HG03095 (cell line): ENCODE measurements at regions not wholly inside any gene's neighbourhood (a gene's known extent, or its start where the extent isn't known, plus 50 kb on each side); places are given as distances from the start of the nearest gene placed in this dataset.

ENCODE experiments used
- ATAC-seq: cut with Tn5 transposase; IDR thresholded peaks from one replicate; pipeline ENCODE4 v1.9.1; 2021; ENCODE audit warnings: moderate library complexity; ENCODE audit not compliant: unreplicated experiment

- ATAC-seq = no peak
Measured at GRCh38 chr7:15938115-15938514, 251.6 kb upstream of the MEOX2 start.

DNA sequence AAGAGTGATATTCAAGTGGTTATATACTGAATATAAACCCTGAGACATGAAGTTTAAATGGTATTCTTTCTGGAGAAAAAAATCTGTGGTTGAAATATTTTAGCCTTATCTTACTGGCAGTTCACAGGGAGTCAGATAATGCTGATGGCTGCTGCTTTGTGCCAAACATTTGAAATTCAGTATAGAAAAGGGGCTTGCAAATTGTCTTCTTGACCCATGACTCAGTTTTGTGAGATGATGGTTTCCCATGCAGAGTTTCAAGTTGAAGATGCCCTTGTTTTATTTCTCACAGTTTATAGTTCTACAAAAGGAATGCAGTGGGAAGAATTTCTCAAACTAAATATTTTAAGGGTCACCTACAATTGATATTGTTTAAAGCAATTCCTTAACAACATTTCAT lies 251.1 kb upstream of the MEOX2 start:
- no peak for ATAC-seq

DNA sequence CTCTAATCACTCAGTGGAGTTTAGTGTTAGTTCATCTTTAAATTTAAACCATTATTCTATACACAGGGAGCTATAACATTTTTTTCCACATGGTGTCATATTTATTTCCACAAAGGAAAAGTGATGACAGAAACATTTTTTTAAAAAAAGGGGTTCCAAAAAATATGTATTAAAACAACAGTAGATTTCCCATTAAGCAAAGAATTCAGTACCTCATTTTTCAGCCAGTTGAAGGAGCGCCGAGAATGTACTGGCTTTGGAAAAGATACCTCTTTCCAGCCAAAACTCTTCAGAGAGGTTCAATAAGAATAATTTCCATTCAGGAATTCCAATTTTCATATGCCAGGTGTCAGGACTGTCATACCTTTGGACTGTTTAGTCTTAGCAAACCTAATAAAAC lies 250.5 kb upstream of the MEOX2 start:
- ATAC-seq = no peak

DNA sequence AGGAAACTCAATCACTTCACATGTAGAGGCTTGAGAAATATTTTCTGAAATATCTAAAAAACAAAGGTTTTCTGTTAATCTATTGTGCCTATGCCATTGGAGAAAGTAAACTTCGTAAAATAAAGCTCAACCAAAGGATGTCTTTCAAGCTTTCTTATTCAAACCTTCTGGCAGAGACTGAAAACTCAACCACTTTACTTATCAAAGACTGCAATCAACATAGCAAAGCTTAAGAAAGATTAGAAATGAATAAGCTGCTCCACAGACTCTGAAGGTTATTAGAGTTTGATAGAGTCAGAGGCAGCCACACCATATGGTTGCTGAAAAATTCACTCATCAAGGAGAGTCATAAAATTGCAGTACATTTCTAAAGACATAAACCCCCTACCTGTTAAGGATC lies 245.8 kb upstream of the MEOX2 start:
- ATAC-seq = no peak

- ATAC-seq = no peak
Measured at GRCh38 chr7:15929411-15929810, 242.9 kb upstream of the MEOX2 start.

DNA sequence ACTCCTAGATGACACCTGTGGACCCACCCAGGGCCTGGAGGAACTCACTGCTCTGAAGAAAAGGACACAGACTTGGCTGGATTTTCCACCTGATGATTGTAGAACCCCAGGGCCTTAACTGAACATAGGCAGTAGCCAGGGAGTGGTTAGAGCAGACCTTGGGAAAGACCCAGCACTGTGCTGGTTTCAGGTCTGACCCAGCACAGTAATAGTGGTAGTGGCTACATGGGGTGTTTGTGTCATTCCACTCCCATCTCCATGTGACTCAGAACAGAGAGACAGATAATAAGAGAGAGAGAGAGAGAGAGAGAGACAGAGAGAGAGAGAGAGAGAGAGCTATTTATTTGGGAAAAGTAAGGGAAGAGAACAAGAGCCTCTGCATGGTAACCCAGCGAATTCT lies 239.1 kb upstream of the MEOX2 start:
- ATAC-seq = no peak

DNA sequence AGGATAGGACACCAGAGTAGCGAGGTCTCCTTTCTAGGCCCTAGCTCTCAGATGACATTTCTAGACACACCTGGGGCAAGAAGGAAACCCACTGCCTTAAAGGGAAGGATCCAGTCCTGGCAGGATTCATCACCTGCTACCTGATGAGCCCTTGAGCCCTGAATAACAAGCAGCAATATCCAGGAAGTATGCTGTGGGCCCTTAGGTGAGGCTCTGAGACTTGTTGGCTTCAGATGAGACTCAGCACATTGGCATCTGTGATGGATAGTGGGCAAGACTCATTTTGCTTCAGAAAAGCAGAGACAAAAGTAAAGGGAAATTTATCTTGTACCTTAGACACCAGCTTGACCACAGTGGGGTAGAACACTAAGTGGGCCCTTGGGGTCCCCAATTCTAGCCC lies 238.4 kb upstream of the MEOX2 start:
- ATAC-seq = no peak

GRCh38 chr7:15922002-15922401 lies 235.5 kb upstream of the MEOX2 start:
- no peak for ATAC-seq

DNA sequence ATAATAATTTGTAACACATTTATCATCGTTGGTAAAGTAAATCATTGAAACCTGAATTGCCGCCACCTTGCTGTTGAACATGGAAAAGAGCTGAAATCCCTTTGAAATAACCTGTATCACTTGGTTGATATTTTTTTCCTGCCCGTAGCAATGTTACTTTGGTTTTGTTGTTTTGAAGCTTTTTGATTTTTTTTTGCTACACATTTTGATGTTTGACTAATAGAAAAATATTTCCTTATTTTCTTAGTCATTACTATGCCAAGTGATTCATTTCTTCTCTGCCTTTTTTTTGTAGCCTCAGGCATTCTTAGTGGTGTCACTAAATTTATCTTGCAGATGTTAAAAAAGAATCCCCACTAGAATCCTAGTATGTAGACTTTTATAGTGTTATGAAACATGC lies 235.1 kb upstream of the MEOX2 start:
- ATAC-seq = no peak

DNA sequence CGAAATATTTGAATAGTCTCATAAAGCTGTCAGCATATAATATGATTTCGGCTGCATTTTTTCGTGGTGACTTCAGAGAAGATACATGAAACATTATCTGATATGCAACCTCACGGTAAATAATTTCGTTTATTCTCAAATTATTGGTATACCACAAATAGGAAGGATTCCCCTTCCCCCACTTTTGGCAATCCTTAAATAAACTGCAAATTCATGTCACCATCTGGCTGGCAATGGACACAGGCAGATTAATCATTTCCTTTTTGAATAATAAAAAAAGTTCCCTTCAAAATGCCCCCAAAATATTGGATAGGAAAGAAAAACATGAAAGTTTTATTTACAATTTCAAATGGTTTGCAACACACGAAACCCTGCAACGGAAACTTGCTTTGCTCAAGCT lies 234.5 kb upstream of the MEOX2 start:
- ATAC-seq = no peak

DNA sequence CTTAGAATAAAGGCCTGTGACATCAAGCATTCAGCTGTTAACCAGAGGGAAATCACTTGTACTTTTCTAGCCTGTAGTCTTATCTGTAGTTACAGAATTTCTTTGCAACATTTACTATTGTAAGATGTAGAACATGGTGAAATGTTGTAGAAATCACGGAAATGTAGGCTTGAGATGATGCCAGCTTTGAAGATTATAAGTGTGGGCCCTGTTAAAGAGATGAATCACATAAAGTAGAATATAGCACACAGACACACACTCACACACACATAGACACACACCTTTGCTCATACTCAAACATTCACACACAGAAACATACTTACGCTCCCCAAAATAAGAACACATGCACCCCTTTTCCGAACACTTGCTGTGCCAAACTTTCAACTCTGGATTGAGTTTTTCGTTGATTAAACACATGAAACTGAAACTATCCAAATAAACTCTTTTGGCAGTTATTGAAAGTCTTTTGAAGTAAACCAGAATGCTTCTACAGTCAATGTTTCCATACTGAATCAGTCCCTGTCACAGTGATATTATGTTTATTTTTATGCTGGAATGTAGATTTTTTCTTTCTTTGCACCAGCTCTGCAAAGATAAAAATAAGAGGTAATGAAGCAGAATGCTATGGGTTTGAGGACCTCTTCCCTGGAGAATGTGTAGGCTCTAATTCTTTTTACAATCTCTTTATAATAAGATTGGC lies 230.3 kb upstream of the MEOX2 start:
- no peak for ATAC-seq

GRCh38 chr7:15915686-15916293 lies 229.3 kb upstream of the MEOX2 start:
- ATAC-seq = no peak

DNA sequence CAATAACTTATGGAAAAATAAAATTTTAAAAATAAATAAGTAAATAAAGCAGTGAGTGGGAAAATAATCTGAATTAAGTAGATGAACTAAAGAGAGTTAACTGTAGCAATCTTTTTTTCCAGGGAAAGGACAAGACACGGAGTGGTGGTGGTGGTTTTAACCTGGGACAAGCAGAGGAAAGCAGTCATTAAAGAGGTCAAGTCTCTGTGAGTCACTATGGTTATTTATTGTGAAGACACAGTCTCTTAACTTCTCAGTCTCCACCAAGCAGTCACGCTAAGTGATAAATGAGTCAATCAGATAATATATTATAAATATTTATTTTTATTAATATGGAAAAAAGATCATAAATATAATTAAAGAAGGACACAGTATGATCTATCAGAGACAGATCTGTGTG lies 228.1 kb upstream of the MEOX2 start:
- ATAC-seq = no peak

DNA sequence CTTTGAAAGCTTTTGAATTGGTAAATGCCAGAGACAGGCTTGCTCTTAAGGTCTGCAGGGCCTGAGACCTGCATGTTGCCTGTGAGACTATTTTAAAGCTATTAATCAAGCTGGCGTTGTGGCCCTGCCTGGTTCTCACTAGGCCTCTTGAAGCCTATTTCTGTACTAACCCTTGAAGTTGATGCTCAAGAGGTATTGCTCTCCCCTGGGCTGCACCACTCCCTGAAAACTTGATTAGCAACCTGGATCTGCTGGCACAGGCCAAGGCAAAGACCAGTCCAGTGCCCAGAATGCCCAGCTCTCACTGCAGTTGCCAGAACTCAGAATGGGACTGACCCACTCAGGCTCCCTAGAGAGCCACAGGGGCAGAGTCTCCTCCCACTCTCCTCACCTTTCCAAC lies 220.0 kb upstream of the MEOX2 start:
- ATAC-seq = no peak

GRCh38 chr7:15905251-15906040 lies 219.0 kb upstream of the MEOX2 start:
- ATAC-seq = no peak

DNA sequence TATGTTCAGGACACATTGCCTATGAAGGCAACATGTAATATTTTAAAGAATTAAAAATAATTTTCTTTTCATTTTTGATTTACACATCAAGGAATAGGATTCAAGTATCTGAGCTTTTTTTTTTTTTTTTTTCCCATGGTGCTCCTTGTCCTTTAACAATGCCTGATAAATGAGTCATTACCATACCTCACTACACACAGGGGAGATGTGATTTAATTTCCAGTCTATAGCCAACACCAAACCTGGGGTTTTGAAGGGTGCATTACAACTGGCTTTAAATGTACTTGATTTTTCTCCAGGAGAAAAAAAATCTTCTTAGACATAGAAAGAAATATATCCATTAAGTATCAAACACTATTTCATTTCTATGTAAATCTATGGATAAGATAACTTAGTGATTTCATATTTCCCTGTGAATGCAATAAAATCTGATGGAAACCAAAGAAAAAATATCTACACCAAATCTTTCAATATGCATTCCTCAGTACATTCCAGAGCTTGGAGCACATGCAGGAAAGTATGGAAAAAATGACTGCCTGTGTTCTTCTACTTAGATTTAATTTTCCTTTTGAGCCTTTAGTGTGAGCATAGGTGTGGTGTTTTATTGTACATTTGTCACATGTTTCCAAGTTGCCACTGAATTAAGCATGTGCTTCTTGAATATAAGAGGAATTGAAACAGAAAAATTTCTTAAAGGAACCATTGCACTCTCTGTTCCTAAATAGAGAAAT lies 204.8 kb upstream of the MEOX2 start:
- ATAC-seq = no peak

DNA sequence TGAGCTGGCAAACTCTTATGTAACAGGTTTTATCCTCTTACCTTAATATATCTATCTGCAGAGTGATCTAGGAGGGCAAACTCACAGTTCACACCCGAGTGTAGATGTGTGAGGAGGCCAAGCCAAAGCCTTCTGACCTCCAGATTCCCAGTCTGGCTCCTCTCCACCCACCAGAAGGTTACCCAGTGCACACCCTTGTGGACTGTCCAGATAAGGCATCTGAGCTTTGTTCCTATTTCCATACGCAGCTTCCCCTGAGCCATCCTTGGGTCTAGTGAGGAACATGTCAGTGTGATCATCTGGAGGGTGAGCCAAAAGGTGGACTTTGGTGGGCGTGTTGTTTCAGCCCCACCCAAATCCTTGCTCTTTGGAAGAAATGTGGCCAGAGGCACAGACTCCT lies 203.0 kb upstream of the MEOX2 start:
- ATAC-seq = no peak

- ATAC-seq = no peak
Measured at GRCh38 chr7:15888090-15888489, 201.6 kb upstream of the MEOX2 start.

DNA sequence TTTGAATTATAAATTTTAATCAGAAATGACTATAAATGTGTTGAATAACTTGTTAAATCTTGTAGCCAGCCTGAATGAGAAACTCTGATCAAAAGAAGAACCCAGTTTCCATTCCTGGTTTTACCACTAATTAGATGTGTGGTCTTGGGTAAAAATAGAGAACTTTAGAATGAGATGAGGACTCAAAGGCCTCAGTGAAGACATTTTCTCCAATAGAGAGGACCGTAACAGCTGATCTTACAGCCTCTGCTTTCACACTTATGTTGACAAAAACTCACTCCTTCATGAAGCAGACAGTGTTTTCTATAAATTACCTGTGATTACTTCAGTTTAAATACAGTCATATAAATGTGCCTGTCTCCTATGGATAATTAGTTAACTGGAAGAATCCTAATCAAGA lies 200.1 kb upstream of the MEOX2 start:
- no peak for ATAC-seq

DNA sequence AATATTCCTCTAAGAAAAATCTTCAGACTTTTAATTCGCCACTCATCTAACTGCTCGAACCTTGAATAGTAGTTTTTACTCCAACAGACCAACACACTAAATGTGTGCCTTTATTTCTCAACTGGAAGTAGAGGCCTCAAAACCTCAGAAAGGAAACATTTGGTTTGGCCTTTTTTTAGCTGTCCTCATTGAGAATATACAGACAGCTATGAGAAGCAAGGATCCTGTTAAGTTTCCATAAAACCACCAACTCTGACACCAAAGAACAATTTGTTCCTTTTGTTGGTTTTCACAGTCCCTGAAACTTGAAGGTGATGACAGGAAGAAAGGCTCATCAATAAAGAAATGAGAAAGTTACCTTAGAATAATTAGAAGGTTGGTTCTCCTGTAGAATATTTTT lies 199.2 kb upstream of the MEOX2 start:
- ATAC-seq = no peak

DNA sequence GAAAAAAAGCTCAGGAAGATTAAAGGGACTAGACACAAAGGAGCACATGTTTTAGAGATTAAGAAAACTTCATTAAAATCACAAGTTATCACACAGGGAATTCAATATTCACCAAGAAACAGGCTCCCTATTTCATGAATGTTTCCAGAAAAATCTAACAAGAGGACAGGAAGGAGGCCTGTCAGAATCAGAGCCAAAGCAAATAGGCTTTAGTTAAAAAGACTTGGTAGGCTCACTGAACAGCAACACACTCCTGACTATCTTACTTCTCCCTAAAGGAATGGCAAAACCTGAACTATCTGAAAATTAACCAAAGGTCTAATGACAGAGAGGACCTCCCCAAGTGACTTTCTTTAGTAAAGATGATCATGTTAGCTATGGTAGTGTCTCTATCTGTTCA lies 188.3 kb upstream of the MEOX2 start:
- ATAC-seq = no peak

DNA sequence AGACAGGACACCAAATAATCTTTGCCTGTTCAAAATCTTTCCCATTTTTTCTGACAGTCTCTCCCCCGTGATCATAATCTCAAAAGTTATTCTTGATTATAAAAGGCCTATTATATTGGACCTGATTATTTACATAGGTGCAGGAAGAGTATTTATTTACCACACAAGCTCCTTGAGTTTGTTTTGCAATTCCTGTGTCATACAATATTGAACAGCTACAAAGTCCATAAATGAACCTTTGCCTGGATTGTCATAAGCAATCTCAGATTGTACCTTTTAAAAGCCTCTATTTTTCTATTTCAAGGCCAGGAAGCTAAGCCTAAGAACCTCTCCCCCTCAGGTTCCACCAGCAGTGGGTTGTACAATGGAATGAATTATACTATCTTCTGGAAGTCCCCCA lies 183.9 kb upstream of the MEOX2 start:
- ATAC-seq = no peak
